HepG2 (cell line): ENCODE measurements at regions not wholly inside any gene's neighbourhood (a gene's known extent, or its start where the extent isn't known, plus 50 kb on each side); places are given as distances from the start of the nearest gene placed in this dataset.

Source experiments
- ATAC-seq: fragments of 200-7000 bp; cut with Tn5 transposase; 3 replicates; pipeline ENCODE4 v1.9.1; 2020; ENCODE audit warnings: mild to moderate bottlenecking, moderate library complexity
- BruUV-seq: library from RNA; stranded (reverse); fragments of 400-500 nt; replicated peaks from 2 replicates; lab custom pipeline; 2021; lab: Mats Ljungman, UMichigan
- CTCF ChIA-PET: fragments of 300-600 bp; formaldehyde crosslinking; extraction: SDS; loops from one replicate; lab custom pipeline; 2021; ENCODE audit warnings: low total read pairs, inconsistent platforms, low intra/inter-chr PET ratio; lab: Yijun Ruan, JAX
- POLR2A ChIA-PET: fragments of 350-600 bp; sonication (Branson Sonifier 250); formaldehyde crosslinking; loops from one replicate; lab custom pipeline; 2020; ENCODE audit warnings: antibody characterized with exemption, inconsistent platforms; lab: Yijun Ruan, JAX
- DNase-seq: peaks from one replicate; pipeline ENCODE4 v3.0.0-alpha.2; 2015; ENCODE audit warnings: low spot score
- FAIRE-seq: peaks from 3 replicates; lab custom pipeline; 2011; peaks lifted over from hg19 to GRCh38; lab: Jason Lieb, UNC
- H2AFZ ChIP-seq: one replicate; pipeline ENCODE4 v1.6.1; 2011; ENCODE audit warnings: low read length, inconsistent platforms
- H3K27ac ChIP-seq: fragments of 300-600 bp; 3 replicates; pipeline ENCODE4 v1.8.0; 2011; ENCODE audit warnings: mixed run types, mild to moderate bottlenecking, mixed read lengths, low read length, inconsistent platforms; ENCODE audit not compliant: insufficient read depth; ENCODE audit errors: extremely low read length
- H3K27me3 ChIP-seq, 2 experiments: fragments of 200-600 bp in 1 of 2; 2 replicates in 1 of 2; 3 replicates in 1 of 2; pipeline versions ENCODE4 v1.6.0 to v1.8.0; 2011; ENCODE audit warnings: low read length in 2 of 2, mild to moderate bottlenecking in 2 of 2, moderate library complexity in 2 of 2, inconsistent platforms in 1 of 2; ENCODE audit not compliant: insufficient read depth in 2 of 2, control insufficient read depth in 1 of 2
- H3K36me3 ChIP-seq, 2 experiments: fragments of 200-600 bp in 1 of 2; replicated peaks in 1 of 2; 2 replicates in 1 of 2; 3 replicates in 1 of 2; pipeline versions ENCODE4 v1.5.1 to v1.8.0; 2011; ENCODE audit warnings: low read length in 2 of 2, inconsistent platforms in 1 of 2; ENCODE audit not compliant: insufficient read depth in 2 of 2, control insufficient read depth in 1 of 2
- H3K4me1 ChIP-seq: 2 replicates; pipeline ENCODE4 v1.5.1; 2012; ENCODE audit warnings: low read length, inconsistent platforms; ENCODE audit not compliant: insufficient read depth
- H3K4me2 ChIP-seq: 2 replicates; pipeline ENCODE4 v1.6.0; 2011; ENCODE audit warnings: low read depth, low read length, inconsistent platforms
- H3K4me3 ChIP-seq, 3 experiments: fragments of 200-600 bp in 1 of 3; sonication (generic), shearing (Covaris generic) in 1 of 3; replicated peaks in 1 of 3; 2 replicates each; pipeline ENCODE4 v1.5.1; 2011 to 2016; ENCODE audit warnings: low read length in 3 of 3, inconsistent platforms in 2 of 3, low read depth in 2 of 3, mild to moderate bottlenecking in 2 of 3, control low read depth in 1 of 3, mixed read lengths in 1 of 3; ENCODE audit not compliant: insufficient read depth in 1 of 3
- H3K79me2 ChIP-seq: one replicate; pipeline ENCODE4 v1.6.1; 2011; ENCODE audit warnings: low read length, inconsistent platforms; ENCODE audit not compliant: insufficient read depth
- H3K9ac ChIP-seq: 2 replicates; pipeline ENCODE4 v1.6.0; 2011; ENCODE audit warnings: mild to moderate bottlenecking, low read depth, low read length, inconsistent platforms; ENCODE audit not compliant: insufficient read depth
- H3K9me3 ChIP-seq: 2 replicates; pipeline ENCODE4 v1.5.1; 2012; ENCODE audit warnings: mild to moderate bottlenecking, low read length
- H4K20me1 ChIP-seq: 2 replicates; pipeline ENCODE4 v1.6.0; 2011; ENCODE audit warnings: inconsistent platforms, mild to moderate bottlenecking, low read length, moderate library complexity; ENCODE audit not compliant: insufficient read depth
- ZNF773 ChIP-seq: sonication (generic); formaldehyde crosslinking; IDR thresholded peaks from 2 replicates; pipeline ENCODE4 v1.4.0; 2020; ENCODE audit warnings: missing genetic modification reagents, borderline replicate concordance
- WGBS: methylation state at CpG from one replicate; pipeline ENCODE4 v1.1.6; 2017; ENCODE audit warnings: low lambda C conversion rate; 5-methylcytosine and 5-hydroxymethylcytosine counted together
- in situ Hi-C: cut with HindIII; loops from 2 replicates; pipeline ENCODE4 v1.10.0; 2017; ENCODE audit warnings: low pct_unique_long_range_greater_than_20kb; ENCODE audit not compliant: extremely low pct_ligation_motif_present
- intact Hi-C: fragments of 100-400 bp; cut with micrococcal nuclease; formaldehyde crosslinking; loops from one replicate; pipeline ENCODE4 v1.10.0; 2022; ENCODE audit not compliant: unreplicated experiment
- TF ChIP-seq, protein P1 (sequence below), 2 experiments: fragments of 450-650 bp in 1 of 2; sonication (generic) in 1 of 2; formaldehyde crosslinking; IDR thresholded peaks; 2 replicates each; pipeline versions ENCODE4 v1.5.0 to v1.8.0; 2020 to 2022; ENCODE audit warnings: mild to moderate bottlenecking in 1 of 2, missing genetic modification reagents in 1 of 2
- TF ChIP-seq, protein P2 (sequence below): fragments of 450-650 bp; IDR thresholded peaks from 2 replicates; pipeline ENCODE4 v1.6.1; 2016

DNA sequence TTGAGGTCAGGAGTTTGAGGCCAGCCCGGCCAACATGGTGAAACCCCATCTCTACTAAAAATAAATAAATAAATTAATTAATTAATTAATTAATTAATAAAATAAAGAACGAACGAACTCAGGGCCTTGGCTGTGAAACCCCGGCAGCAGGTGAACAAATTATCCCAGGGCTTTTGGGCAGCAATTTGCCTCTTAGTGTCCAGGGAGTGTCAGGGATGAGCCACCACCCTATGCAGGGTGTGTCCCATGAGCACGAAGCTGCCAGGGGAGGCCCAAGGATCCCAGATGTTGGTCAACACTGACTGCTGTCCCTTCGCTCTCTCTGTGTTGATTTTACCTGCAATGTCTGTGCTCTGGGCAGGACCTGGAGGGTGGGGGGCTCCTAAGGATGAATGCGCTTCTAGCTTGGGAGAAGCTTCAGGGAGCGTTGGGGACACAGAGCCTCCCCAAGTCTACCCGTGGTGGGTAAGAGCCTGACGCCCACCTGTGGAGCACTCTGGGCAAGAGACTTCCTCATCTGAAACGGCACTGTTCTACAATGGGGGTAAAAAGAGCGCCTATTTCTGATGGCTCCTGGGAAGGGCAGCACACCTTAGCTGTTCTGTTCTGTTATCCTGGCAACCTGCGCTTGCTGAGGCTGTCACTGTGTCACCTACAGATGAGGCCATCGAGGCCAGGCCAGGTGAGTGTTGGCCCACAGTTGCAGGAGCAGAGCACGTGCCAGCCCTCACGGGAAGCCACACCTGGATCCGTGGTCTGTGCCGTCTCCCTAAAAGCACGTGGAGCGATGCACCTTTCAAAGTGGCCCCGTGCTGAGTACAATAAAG, 125.5 kb upstream of the CDH4 start:
- ChIA-PET CTCF (no interaction called here), POLR2A (no interaction called here)
- H3K4me2 ChIP-seq, result no peak overlapping the region
- intact Hi-C loops, result no loop called here
- no peaks in the 10 kb centered on the region for H3K79me2 ChIP-seq
- no peak for TF ChIP-seq ZNF773 (CRISPR knock-in tag)
- TF ChIP-seq, protein P1, sequence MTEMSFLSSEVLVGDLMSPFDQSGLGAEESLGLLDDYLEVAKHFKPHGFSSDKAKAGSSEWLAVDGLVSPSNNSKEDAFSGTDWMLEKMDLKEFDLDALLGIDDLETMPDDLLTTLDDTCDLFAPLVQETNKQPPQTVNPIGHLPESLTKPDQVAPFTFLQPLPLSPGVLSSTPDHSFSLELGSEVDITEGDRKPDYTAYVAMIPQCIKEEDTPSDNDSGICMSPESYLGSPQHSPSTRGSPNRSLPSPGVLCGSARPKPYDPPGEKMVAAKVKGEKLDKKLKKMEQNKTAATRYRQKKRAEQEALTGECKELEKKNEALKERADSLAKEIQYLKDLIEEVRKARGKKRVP (CRISPR knock-in tag; IDR thresholded peaks at IDR 0.05), result no peak
- TF ChIP-seq, protein P2, sequence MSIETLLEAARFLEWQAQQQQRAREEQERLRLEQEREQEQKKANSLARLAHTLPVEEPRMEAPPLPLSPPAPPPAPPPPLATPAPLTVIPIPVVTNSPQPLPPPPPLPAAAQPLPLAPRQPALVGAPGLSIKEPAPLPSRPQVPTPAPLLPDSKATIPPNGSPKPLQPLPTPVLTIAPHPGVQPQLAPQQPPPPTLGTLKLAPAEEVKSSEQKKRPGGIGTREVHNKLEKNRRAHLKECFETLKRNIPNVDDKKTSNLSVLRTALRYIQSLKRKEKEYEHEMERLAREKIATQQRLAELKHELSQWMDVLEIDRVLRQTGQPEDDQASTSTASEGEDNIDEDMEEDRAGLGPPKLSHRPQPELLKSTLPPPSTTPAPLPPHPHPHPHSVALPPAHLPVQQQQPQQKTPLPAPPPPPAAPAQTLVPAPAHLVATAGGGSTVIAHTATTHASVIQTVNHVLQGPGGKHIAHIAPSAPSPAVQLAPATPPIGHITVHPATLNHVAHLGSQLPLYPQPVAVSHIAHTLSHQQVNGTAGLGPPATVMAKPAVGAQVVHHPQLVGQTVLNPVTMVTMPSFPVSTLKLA, result peak; percentile 94
- no peak overlapping the region for H3K27ac ChIP-seq
- no peaks in the 10 kb centered on the region for H3K4me1 ChIP-seq
- no peak overlapping the region for H2AFZ ChIP-seq
- H3K9ac ChIP-seq, result no peak overlapping the region
- peaks cover 1 to 56% of the 10 kb centered on the region in 2 experiments; a peak in 4 of 5 replicates for H3K27me3 ChIP-seq
- 36% methylated on average over 18 of the region's 21 CpGs for WGBS
- DNase-seq (no peak), ATAC-seq (no peak), FAIRE-seq (no peak)
- no peaks in the 10 kb centered on the region for H3K36me3 ChIP-seq
- no TSS peak for BruUV-seq
- H3K4me3 ChIP-seq, result no peak overlapping the region
- no peaks in the 10 kb centered on the region for H3K9me3 ChIP-seq
- in situ Hi-C loops, result loop anchor here (10.0 kb wide), 1 partner anchor 1072 kb away; no protein-coding TSS in a partner anchor
- no peaks in the 10 kb centered on the region for H4K20me1 ChIP-seq
